ENCODE measurements at regions not wholly inside any gene's neighbourhood (a gene's known extent, or its start where the extent isn't known, plus 50 kb on each side); places are given as distances from the start of the nearest gene placed in this dataset.

GRCh38 chr5:2266641-2267240, 384.0 kb upstream of the IRX4 start:
- DNase-seq (ENCODE audit: low read depth in 2 of 2), result no peak

GRCh38 chr5:2265341-2265740, 382.6 kb upstream of the IRX4 start:
- no peak for DNase-seq (ENCODE audit: low read depth in 2 of 2)

GRCh38 chr5:2263763-2264162, 381.0 kb upstream of the IRX4 start:
- no peak for DNase-seq (ENCODE audit: low read depth in 2 of 2)

GRCh38 chr5:2262620-2263019, 379.9 kb upstream of the IRX4 start:
- DNase-seq (ENCODE audit: low read depth in 2 of 2), result no peak

- no peak for DNase-seq (ENCODE audit: low read depth in 2 of 2)
Measured at GRCh38 chr5:2261004-2261703, 378.4 kb upstream of the IRX4 start.

- DNase-seq (ENCODE audit: low read depth in 2 of 2), result no peak
Measured at GRCh38 chr5:2260211-2261003, 377.7 kb upstream of the IRX4 start.

GRCh38 chr5:2259494-2260107, 376.9 kb upstream of the IRX4 start:
- no peak for DNase-seq (ENCODE audit: low read depth in 2 of 2)

GRCh38 chr5:2258861-2259260, 376.1 kb upstream of the IRX4 start:
- no peak for DNase-seq (ENCODE audit: low read depth in 2 of 2)

GRCh38 chr5:2257326-2258244, 374.9 kb upstream of the IRX4 start:
- DNase-seq (ENCODE audit: low read depth in 2 of 2), result no peak

GRCh38 chr5:2256691-2257280, 374.1 kb upstream of the IRX4 start:
- no peak for DNase-seq (ENCODE audit: low read depth in 2 of 2)

GRCh38 chr5:2255915-2256690, 373.4 kb upstream of the IRX4 start:
- no peak for DNase-seq (ENCODE audit: low read depth in 2 of 2)

GRCh38 chr5:2254880-2255750, 372.4 kb upstream of the IRX4 start:
- DNase-seq (ENCODE audit: low read depth in 2 of 2), result no peak

GRCh38 chr5:2254406-2254805, 371.7 kb upstream of the IRX4 start:
- no peak for DNase-seq (ENCODE audit: low read depth in 2 of 2)

GRCh38 chr5:2253040-2253975, 370.6 kb upstream of the IRX4 start:
- DNase-seq (ENCODE audit: low read depth in 2 of 2), result no peak

- no peak for DNase-seq (ENCODE audit: low read depth in 2 of 2)
Measured at GRCh38 chr5:2251751-2252150, 369.0 kb upstream of the IRX4 start.

GRCh38 chr5:2251298-2251697, 368.6 kb upstream of the IRX4 start:
- DNase-seq (ENCODE audit: low read depth in 2 of 2), result no peak

GRCh38 chr5:2250365-2250950, 367.7 kb upstream of the IRX4 start:
- DNase-seq (ENCODE audit: low read depth in 2 of 2), result no peak

- no peak for DNase-seq (ENCODE audit: low read depth in 2 of 2)
Measured at GRCh38 chr5:2249442-2249841, 366.7 kb upstream of the IRX4 start.
